ENCODE measurements at regions not wholly inside any gene's neighbourhood (a gene's known extent, or its start where the extent isn't known, plus 50 kb on each side); places are given as distances from the start of the nearest gene placed in this dataset.

DNA sequence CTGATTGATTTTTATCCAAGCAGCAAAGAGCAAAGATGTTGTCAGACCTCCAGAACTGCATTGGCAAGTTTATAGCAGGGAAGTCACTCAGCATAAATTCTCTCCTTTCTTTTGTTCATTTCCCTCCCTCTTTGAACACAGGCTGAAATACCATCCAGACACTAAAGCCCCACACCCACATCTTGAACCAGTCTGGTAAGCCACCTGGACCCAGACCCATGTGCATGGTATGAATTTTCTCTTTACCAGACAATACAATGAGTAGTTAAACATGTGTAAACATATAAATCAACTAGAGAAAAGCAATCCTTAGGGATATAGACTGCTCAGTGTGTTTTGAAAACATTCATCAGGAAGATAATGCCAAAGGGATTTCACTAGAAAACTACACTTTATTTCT is 488.3 kb upstream of the FLRT2 start:
- in situ Hi-C loops (cut with MboI; ENCODE audit: low pct_unique_long_range_greater_than_20kb, low sequenced_read_pairs, unreplicated experiment) = no loop called here
- no peak for DNase-seq (ENCODE audit: low spot score)
- TF ChIP-seq, protein P1, sequence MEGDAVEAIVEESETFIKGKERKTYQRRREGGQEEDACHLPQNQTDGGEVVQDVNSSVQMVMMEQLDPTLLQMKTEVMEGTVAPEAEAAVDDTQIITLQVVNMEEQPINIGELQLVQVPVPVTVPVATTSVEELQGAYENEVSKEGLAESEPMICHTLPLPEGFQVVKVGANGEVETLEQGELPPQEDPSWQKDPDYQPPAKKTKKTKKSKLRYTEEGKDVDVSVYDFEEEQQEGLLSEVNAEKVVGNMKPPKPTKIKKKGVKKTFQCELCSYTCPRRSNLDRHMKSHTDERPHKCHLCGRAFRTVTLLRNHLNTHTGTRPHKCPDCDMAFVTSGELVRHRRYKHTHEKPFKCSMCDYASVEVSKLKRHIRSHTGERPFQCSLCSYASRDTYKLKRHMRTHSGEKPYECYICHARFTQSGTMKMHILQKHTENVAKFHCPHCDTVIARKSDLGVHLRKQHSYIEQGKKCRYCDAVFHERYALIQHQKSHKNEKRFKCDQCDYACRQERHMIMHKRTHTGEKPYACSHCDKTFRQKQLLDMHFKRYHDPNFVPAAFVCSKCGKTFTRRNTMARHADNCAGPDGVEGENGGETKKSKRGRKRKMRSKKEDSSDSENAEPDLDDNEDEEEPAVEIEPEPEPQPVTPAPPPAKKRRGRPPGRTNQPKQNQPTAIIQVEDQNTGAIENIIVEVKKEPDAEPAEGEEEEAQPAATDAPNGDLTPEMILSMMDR (IDR thresholded peaks at IDR 0.05; ENCODE audit: extremely low read depth, insufficient read depth, missing control alignments) = no peak

DNA sequence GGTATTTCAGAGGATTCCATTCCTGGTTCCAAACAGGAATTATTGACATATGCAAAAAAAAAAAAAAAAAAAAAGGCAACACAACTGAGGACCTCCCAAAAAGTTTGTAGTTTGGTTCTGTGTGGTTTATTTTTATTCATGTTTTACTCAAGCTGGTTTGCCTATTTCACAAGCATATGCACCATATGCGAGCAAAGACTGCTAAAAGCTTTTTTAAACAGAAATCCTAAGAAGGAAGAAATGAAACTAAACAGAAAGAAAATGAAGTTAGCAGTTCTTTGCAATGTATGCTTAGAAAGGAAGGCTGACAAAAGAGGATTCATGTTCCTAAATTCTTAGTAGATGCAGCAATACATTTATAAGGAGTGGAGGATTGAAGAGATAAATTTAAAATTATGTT is 487.6 kb upstream of the FLRT2 start:
- TF ChIP-seq, protein P1 (IDR thresholded peaks at IDR 0.05; ENCODE audit: extremely low read depth, insufficient read depth, missing control alignments) = no peak
- no peak for DNase-seq (ENCODE audit: low spot score)
- in situ Hi-C loops (cut with MboI; ENCODE audit: low pct_unique_long_range_greater_than_20kb, low sequenced_read_pairs, unreplicated experiment) = no loop called here

DNA sequence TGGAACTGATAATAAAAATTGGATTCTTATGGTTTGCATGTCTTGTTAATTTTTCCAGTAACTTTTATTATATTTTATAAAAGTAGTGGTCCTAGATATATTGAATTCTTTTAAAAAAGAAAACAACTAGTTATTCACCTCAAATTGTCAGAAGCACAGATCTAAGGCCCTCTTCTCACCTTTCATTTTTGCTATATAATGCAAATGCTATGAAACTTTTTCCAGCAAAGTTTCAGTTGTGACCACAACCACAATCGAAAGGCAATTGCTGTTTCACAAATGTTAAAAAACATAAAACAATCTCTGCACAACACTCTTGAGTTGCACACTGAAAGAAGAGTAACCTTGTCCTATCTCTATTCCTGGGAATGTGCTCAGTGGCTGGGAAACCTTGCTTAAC is 479.8 kb upstream of the FLRT2 start:
- in situ Hi-C loops (cut with MboI; ENCODE audit: low pct_unique_long_range_greater_than_20kb, low sequenced_read_pairs, unreplicated experiment) = no loop called here
- DNase-seq (ENCODE audit: low spot score) = no peak
- TF ChIP-seq, protein P1 (IDR thresholded peaks at IDR 0.05; ENCODE audit: extremely low read depth, insufficient read depth, missing control alignments) = no peak

DNA sequence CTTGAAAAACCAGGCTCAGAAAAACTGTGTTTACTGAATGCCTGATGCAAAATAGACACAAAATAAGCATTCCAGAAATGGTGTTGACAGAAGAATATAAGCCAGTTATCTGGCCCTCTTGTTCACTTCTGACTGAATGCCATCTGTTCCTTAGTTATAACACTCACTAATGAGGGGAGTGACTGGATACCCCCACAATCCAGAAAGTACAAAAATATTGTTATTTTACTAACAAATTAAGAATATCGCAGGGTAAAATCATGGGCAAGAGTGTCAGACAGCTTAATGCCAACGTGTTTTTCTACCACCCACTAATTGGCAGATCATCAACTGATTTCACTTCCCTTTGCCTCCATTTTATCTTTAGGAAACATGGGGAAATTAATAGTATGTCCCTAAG is 477.3 kb upstream of the FLRT2 start:
- in situ Hi-C loops (cut with MboI; ENCODE audit: low pct_unique_long_range_greater_than_20kb, low sequenced_read_pairs, unreplicated experiment) = no loop called here
- TF ChIP-seq, protein P1 (IDR thresholded peaks at IDR 0.05; ENCODE audit: extremely low read depth, insufficient read depth, missing control alignments) = no peak

DNA sequence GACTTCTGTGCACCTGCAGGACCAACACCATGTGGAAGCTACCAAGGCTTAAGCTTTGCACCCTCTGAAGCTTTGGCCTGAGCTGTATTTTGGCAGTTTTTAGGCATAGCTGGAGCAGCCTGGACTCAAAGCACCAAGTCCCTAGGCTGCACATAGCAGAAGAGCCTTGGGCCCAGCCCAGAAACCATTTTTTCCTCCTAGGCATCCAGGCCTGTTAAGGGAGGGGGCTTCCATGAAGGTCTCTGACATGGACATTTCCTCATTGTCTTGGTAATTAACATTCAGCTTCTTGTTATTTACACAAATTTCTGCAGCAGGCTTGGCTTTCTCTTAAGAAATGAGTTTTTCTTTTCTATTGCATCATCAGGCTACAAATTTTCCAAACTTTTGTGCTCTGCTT is 475.8 kb upstream of the FLRT2 start:
- DNase-seq (ENCODE audit: low spot score) = no peak
- TF ChIP-seq, protein P1 (IDR thresholded peaks at IDR 0.05; ENCODE audit: extremely low read depth, insufficient read depth, missing control alignments) = no peak
- in situ Hi-C loops (cut with MboI; ENCODE audit: low pct_unique_long_range_greater_than_20kb, low sequenced_read_pairs, unreplicated experiment) = no loop called here

More for the DNA sequence above, 477.3 kb upstream of the FLRT2 start:
- DNase-seq (ENCODE audit: low spot score) = no peak

DNA sequence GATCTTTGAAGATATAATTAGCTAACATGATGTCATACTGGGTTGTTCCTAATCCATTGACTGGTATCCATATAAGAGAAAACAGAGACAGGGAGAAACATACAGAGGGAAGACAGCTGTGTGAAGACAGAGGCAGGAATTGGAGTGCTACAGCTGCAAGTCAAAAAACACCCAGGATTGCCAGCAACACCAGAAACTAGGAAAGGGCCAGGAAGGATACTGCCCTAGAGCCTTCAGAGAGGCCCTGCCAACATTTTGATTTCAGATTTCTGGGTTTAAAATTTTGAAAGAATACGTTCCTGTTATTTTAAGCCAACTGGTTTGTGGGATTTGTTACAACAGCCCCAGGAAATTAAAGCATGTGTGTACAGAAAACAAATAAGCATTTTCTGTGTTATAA is 473.7 kb upstream of the FLRT2 start:
- in situ Hi-C loops (cut with MboI; ENCODE audit: low pct_unique_long_range_greater_than_20kb, low sequenced_read_pairs, unreplicated experiment) = no loop called here
- TF ChIP-seq, protein P1 (IDR thresholded peaks at IDR 0.05; ENCODE audit: extremely low read depth, insufficient read depth, missing control alignments) = no peak
- no peak for DNase-seq (ENCODE audit: low spot score)

DNA sequence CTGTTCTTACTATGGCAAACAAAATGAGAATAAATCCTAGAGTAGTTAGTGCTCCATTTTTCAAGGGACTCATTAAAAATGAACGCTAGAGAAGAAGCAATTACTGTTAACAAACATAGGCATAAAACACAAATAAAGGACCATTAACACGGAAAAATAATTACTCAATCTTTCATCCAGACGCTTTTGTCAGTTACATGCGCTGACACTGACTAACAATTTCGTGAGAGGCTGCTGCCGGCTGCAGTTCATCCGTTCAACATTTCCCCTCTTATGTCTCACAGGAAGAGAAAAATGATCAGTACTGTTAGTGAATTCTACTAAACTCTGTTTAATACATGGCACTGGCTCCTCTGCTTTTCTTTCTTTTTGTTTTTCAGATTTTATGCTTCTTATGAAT is 472.7 kb upstream of the FLRT2 start:
- TF ChIP-seq, protein P1 (IDR thresholded peaks at IDR 0.05; ENCODE audit: extremely low read depth, insufficient read depth, missing control alignments) = no peak
- in situ Hi-C loops (cut with MboI; ENCODE audit: low pct_unique_long_range_greater_than_20kb, low sequenced_read_pairs, unreplicated experiment) = no loop called here
- no peak for DNase-seq (ENCODE audit: low spot score)
